OCI-LY1 (cell line): ENCODE measurements at regions not wholly inside any gene's neighbourhood (a gene's known extent, or its start where the extent isn't known, plus 50 kb on each side); places are given as distances from the start of the nearest gene placed in this dataset.

Experiments
- EZH2 ChIP-seq: fragments of 200-600 bp; sonication (generic), shearing (Covaris generic); IDR thresholded peaks from 2 replicates; pipeline ENCODE4 v1.8.0; 2017; ENCODE audit warnings: borderline replicate concordance, mixed run types, mild to moderate bottlenecking, antibody characterized with exemption, low read length, moderate library complexity, mixed read lengths
- TF ChIP-seq, protein P1 (sequence below): fragments of 200-600 bp; sonication (generic), shearing (Covaris generic); IDR thresholded peaks from 2 replicates; pipeline ENCODE4 v1.5.1; 2017; ENCODE audit warnings: mild to moderate bottlenecking, antibody characterized with exemption, low read length, moderate library complexity, mixed read lengths

DNA sequence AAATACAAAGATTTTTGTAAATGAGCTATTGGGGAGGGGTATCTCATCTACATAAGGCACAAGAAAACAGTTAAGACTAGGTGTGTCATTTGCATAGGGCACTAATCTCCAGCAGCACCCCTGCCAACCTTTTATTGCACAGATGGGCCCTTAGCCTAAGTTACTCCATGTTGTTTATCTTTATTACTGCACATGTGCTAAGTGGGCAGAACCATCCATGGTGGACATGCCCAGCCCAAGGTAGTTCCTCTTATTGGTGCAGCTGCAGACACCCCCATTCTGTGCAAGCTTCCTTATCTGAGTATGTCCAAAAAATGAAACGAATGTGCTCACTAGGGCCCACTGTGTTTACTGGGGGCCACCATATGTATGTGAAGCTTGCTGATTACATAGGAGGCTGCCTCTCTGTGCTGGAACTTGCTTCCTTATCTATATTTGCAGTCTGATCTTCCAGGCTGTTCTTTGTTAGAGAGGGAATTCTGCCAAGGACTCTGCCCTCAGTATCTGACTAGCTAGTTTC is 77.3 kb upstream of the NEK7 start:
- TF ChIP-seq, protein P1, sequence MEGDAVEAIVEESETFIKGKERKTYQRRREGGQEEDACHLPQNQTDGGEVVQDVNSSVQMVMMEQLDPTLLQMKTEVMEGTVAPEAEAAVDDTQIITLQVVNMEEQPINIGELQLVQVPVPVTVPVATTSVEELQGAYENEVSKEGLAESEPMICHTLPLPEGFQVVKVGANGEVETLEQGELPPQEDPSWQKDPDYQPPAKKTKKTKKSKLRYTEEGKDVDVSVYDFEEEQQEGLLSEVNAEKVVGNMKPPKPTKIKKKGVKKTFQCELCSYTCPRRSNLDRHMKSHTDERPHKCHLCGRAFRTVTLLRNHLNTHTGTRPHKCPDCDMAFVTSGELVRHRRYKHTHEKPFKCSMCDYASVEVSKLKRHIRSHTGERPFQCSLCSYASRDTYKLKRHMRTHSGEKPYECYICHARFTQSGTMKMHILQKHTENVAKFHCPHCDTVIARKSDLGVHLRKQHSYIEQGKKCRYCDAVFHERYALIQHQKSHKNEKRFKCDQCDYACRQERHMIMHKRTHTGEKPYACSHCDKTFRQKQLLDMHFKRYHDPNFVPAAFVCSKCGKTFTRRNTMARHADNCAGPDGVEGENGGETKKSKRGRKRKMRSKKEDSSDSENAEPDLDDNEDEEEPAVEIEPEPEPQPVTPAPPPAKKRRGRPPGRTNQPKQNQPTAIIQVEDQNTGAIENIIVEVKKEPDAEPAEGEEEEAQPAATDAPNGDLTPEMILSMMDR = no peak
- no peak for TF ChIP-seq EZH2
